ENCODE measurements at regions not wholly inside any gene's neighbourhood (a gene's known extent, or its start where the extent isn't known, plus 50 kb on each side); places are given as distances from the start of the nearest gene placed in this dataset.

- POLR2A ChIA-PET = no interaction called here
Observed at GRCh38 chr10:54962134-54962900, 161.3 kb upstream of the PCDH15 start.

GRCh38 chr10:54961040-54961439 lies 160.0 kb upstream of the PCDH15 start:
- CTCF ChIA-PET = no interaction called here
- no peak overlapping the region for H3K4me3 Mint-ChIP-seq
- no peak for DNase-seq (ENCODE audit: low spot score)
- H3K4me1 Mint-ChIP-seq = no peaks in the 10 kb centered on the region
- H3K27ac Mint-ChIP-seq = no peak overlapping the region
- H3K36me3 Mint-ChIP-seq = peaks cover 7% of the 10 kb centered on the region
- H3K27me3 Mint-ChIP-seq (ENCODE audit: low read depth) = no peaks in the 10 kb centered on the region
- ATAC-seq = no peak
- POLR2A ChIA-PET = no interaction called here
- peaks cover 21% of the 10 kb centered on the region for H3K9me3 Mint-ChIP-seq
- no peak for TF ChIP-seq PREB (CRISPR knock-in tag; IDR thresholded peaks at IDR 0.05; ENCODE audit: borderline replicate concordance)
- no peak for TF ChIP-seq NR1H2 (CRISPR knock-in tag; IDR thresholded peaks at IDR 0.05)
- no peak for TF ChIP-seq FOXP4 (CRISPR knock-in tag; IDR thresholded peaks at IDR 0.05)
- no peak for TF ChIP-seq ZNF138 (CRISPR knock-in tag; conservative IDR thresholded peaks at IDR 0.05)
- TF ChIP-seq, protein P1, sequence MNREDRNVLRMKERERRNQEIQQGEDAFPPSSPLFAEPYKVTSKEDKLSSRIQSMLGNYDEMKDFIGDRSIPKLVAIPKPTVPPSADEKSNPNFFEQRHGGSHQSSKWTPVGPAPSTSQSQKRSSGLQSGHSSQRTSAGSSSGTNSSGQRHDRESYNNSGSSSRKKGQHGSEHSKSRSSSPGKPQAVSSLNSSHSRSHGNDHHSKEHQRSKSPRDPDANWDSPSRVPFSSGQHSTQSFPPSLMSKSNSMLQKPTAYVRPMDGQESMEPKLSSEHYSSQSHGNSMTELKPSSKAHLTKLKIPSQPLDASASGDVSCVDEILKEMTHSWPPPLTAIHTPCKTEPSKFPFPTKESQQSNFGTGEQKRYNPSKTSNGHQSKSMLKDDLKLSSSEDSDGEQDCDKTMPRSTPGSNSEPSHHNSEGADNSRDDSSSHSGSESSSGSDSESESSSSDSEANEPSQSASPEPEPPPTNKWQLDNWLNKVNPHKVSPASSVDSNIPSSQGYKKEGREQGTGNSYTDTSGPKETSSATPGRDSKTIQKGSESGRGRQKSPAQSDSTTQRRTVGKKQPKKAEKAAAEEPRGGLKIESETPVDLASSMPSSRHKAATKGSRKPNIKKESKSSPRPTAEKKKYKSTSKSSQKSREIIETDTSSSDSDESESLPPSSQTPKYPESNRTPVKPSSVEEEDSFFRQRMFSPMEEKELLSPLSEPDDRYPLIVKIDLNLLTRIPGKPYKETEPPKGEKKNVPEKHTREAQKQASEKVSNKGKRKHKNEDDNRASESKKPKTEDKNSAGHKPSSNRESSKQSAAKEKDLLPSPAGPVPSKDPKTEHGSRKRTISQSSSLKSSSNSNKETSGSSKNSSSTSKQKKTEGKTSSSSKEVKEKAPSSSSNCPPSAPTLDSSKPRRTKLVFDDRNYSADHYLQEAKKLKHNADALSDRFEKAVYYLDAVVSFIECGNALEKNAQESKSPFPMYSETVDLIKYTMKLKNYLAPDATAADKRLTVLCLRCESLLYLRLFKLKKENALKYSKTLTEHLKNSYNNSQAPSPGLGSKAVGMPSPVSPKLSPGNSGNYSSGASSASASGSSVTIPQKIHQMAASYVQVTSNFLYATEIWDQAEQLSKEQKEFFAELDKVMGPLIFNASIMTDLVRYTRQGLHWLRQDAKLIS (CRISPR knock-in tag; IDR thresholded peaks at IDR 0.05; ENCODE audit: borderline replicate concordance) = no peak
- no peak for TF ChIP-seq IRF2 (CRISPR knock-in tag; IDR thresholded peaks at IDR 0.05; ENCODE audit: borderline replicate concordance, low read depth)
- TF ChIP-seq RORB (CRISPR knock-in tag; IDR thresholded peaks at IDR 0.05) = no peak
- no peak for TF ChIP-seq CBFB (CRISPR knock-in tag; IDR thresholded peaks at IDR 0.05; ENCODE audit: low read depth)
- no peak for TF ChIP-seq FOXK1 (CRISPR knock-in tag; IDR thresholded peaks at IDR 0.05)
- no peak for TF ChIP-seq CDX4 (CRISPR knock-in tag; IDR thresholded peaks at IDR 0.05; ENCODE audit: borderline replicate concordance)
- no peak for TF ChIP-seq SMAD3 (CRISPR knock-in tag; IDR thresholded peaks at IDR 0.05; ENCODE audit: borderline replicate concordance)
- no peak for TF ChIP-seq ZNF532 (CRISPR knock-in tag; IDR thresholded peaks at IDR 0.05; ENCODE audit: borderline replicate concordance)
- TF ChIP-seq ESRRA (CRISPR knock-in tag; IDR thresholded peaks at IDR 0.05; ENCODE audit: borderline replicate concordance) = no peak
- TF ChIP-seq ELF4 (CRISPR knock-in tag; IDR thresholded peaks at IDR 0.05; ENCODE audit: low read depth) = no peak
- no peak for TF ChIP-seq ZSCAN18 (CRISPR knock-in tag; IDR thresholded peaks at IDR 0.05)
- TF ChIP-seq KAT7 (CRISPR knock-in tag; IDR thresholded peaks at IDR 0.05; ENCODE audit: borderline replicate concordance) = no peak

More at GRCh38 chr10:54962134-54962900, 161.3 kb upstream of the PCDH15 start:
- H3K4me3 Mint-ChIP-seq = no peak overlapping the region
- H3K36me3 Mint-ChIP-seq = peaks cover 7% of the 10 kb centered on the region
- no peak for ATAC-seq
- no peak overlapping the region for H3K27ac Mint-ChIP-seq
- no peaks in the 10 kb centered on the region for H3K27me3 Mint-ChIP-seq (ENCODE audit: low read depth)
- DNase-seq (ENCODE audit: low spot score) = no peak
- H3K9me3 Mint-ChIP-seq = peaks cover 21% of the 10 kb centered on the region
- CTCF ChIA-PET = no interaction called here
- H3K4me1 Mint-ChIP-seq = no peaks in the 10 kb centered on the region
- TF ChIP-seq MYBL2 (CRISPR knock-in tag; IDR thresholded peaks at IDR 0.05) (no peak), NR1H2 (CRISPR knock-in tag; IDR thresholded peaks at IDR 0.05) (no peak)

Data from WTC11 (cell line).